SW480 (cell line): ENCODE measurements at regions not wholly inside any gene's neighbourhood (a gene's known extent, or its start where the extent isn't known, plus 50 kb on each side); places are given as distances from the start of the nearest gene placed in this dataset.

ENCODE experiments used
- DNase-seq: peaks from one replicate; pipeline ENCODE4 v3.0.0-alpha.2; 2016; ENCODE audit warnings: low spot score

DNA sequence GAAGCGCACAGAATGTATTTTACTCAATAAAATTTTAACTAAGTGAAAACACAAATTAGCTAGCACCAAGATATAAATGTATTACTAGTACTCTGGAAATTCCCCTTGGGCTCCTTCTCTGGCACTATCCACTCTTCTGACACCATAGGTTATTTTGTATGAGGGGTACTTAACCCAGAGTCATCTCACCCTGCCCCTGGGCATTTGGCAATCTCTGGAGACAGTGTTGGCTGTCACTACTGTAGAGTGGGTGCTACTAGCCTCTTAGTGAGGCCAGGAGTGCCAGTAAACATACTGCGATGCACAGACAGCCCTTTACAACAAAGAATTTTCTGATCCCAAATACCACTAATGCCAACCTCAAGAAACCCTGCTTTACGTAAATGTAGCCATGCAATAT, 246.3 kb upstream of the KBTBD8 start:
- DNase-seq = no peak

DNA sequence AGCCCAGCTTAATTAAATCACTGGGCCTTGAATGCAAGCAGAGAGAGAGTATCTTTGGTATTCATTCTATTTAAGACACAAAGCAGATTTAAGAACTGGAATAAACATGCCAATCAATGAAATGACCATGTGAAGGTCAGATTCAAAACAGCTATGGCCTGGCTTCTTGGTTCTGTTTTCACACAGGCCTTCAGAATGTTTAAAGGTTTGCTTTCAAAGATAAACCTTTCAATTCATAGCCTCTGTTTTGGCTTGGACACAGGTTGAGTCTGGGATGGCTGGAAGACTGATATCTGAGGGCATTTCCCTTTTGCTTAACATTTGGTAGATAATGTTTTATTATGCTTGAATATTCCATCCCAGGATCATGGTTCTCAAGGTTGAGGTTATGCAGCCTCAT, 244.4 kb upstream of the KBTBD8 start:
- DNase-seq = no peak

DNA sequence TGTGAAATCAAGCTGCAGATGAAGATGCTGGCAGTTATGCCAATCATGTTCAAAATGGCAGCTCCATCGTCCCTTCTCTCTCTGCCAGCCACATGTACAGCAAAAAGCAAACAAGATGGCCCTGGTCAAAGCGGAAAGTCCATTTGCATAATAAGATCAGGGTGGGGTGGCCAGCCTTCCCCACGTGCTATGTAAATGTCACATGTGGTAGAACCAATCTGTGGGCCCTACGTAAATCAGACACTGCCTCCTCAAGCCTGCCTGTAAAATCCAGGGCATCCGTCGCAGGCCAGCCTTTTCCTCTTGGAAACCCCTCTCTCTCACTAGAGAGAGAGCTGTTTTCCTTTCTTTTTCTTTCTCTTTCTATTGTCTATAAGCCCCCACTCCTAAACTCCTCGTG, 243.5 kb upstream of the KBTBD8 start:
- DNase-seq = no peak

DNA sequence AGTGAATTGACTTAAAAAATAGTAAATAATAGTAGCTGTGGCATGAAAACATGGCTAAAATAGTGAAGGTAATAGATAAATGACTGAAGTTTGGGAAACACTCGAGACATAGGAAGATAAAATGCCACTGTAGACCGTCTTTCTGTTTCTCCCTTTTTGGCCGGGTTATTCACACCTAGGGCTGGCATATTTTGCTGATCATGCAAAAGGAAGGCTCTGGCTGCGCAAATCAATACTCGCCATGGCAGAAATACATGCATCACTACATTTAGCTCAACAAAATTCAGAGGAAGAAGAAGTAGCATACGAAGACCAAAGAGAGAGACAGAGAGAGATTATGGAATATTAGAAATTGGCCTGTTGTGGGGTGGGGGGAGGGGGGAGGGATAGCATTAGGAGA, 242.2 kb upstream of the KBTBD8 start:
- DNase-seq = no peak

DNA sequence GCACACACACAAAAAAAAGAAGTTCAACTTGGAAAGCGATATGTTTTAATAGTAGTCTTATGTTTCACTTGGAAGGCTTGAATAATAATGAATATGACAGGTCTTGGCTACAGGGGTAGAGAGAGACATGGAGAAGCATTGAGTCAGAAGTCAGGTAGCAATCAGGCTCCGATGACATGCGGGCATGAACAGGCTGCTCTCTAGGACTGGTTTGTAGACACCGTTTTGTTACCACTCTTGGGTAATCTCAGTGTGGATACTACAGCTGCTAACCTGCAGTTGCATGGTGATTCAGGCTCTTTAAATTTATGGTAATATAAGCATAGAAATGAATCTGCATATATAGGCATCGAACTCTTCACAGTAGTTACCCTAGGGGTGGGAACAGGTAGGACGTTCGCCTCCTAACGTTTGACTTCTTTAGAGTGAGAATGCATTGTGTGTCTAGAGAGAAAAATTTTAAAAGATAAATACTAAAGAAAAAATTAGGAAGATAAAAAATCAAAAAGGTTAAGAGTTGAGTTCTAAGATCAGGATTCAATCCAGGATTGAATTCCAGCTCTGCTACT, 241.6 kb upstream of the KBTBD8 start:
- DNase-seq = no peak

DNA sequence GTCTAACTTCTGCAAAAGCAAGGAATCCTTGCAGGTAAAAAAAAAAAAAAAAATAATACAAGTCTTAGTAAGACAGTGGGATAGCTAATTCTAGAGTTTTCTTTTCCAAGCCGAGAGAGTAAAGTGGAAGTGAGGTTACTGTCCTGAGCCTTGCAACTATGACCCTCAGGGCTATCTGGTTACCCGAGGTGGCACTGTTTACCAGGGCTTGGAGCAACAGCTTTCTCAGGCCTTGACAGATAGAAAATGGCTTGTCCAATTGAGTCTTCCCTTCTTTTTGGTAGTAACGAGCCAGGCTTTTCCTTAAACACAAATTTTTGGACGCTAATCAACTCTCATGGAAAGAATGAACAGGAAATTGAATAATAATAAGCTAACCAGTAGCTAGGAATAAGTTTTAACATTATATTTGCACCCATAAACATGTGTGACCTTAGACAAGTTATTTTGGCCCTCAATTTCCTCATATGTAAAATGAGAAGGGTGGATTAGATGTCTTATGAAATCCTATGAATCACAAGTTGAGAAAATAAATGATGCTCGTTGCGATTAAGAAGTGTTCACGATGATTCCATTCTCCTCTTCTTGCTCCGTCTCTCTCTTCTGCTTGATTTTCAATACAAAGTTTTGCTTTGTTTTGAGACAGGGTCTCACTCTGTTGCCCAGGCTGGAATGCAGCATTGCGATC, 236.9 kb upstream of the KBTBD8 start:
- no peak for DNase-seq

DNA sequence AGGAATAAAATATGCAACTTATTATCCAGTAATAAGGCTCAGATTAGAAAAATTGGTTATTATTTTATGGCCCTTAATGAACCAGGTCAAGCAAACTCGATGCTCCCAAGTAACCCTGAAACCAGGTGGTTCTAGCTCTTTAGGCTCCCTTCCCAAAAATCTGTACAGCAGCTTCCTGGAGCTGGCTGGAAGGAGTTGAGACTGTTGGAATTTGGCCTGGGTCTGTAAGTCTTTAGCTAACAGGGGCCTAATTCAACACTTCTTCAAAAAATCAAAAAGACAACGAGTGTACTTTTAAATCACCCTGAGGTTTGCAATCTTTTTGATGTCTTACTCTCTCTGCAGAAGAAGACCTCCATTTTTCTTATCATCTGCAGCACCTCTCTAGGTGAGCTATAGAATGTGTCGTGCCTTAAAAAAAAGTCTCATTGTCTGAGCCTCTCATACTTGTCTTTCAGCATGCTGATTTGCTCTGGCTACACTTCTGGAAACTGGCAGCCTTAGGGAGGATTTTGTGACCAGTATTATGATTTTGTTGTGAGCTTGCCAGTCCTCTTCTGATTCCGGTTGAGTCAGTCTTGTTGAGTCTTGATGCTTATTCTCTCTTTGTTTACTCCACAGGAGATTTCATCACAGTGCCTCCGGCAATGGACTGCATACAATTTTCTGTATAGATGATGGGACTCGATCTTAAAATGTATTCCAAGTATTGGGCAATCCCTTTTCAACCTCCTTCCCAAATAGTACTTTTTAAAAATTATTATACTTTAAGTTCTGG, 235.0 kb upstream of the KBTBD8 start:
- no peak for DNase-seq

DNA sequence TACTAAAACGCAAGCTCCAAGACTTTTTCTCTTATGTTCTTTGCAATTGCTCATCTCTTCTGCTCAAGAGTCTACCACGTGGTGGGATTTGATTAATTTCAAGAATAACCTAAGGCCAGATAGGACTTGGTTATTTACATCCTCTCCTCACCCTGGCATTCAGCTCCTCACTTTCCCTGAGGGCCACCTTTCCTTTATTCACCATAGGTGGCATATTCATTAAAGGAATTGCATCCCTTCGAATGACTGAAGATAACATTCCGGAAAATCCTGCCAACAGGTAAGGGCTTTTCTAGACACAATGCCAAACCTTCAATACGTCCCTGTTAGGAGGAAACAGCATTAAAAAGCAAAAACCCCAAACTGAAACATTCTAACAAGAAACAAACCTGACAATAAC, 220.0 kb upstream of the KBTBD8 start:
- no peak for DNase-seq

DNA sequence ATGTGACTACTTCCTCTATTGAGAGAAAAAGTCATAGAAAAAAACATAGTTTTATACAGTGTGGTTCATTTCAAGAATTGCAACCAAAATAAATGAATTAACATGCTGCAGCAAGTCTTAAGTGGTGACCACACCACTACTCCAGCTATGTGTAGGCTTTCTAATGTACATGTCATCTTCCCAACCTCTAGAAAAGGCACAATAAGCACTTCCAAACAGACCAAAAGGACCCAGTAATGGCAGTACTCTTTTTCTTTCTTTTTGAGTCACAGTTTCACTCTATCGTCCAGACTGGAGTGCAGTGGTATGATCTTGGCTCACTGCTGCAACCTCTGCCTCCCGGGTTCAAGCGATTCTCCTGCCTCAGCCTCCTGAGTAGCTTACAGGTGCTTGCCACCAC, 219.3 kb upstream of the KBTBD8 start:
- DNase-seq = no peak

DNA sequence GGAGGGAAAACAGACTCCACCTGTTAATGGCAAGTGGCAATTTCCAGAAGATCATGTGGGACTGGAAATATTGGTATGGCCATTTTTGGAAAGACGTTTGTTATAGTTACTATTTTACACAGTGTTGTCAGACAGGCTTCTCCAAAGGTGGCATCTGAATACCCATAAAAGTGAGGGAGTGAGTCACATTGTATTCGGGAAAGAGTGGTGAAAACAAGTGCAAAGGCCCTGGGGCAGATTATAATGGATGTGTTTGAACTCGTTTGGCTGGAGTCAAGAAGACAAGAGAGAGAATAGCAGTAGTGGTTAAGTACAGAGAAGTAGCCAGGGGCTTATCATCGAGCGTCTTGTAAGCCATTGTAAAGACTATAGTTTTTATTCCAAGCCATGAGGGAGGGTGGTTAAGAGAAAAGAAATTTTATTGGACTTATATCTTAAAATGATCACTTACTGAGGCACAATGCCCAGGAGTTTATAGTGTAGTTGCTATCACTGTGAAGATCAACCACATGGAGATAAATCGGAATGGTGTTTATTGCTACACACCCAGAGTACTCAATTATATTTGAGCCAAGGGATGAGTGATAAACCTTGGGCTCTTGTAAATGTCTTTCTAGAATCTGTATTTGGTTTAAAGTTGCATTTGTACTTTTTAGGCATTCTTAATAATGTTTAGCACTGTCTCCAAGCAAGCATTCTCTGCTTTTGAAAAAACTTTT, 212.8 kb upstream of the KBTBD8 start:
- DNase-seq = no peak

DNA sequence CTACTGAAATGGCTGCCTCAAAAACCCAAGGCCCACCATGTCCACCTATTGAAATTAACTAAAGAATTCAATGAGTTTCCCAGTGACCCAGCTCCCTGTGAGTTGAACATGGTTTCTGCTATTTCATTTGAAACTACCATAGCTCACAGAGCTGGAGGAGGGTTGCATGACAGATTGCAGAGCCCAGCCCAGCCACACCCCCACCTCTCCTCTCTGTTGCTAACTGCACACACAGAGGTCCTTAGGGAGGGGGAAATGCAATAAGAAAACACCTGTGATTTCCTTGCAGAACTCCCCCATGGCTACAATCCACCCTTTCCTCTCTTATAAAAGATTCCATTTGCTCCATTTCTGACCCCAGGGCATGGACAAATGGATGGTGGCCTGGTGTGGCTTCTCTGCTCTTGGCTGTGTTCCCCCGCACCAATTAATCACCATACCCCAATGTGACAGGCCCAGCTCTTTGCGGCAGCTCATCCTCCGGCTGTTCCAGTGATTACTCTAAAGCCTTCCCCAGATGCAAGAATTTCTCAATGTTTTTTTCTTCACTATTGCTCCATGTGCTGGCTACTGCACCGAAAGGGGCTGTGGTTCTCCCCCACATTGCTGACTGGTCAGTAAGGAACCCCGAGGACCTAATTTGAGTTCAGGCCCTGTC, 208.4 kb upstream of the KBTBD8 start:
- DNase-seq = no peak

DNA sequence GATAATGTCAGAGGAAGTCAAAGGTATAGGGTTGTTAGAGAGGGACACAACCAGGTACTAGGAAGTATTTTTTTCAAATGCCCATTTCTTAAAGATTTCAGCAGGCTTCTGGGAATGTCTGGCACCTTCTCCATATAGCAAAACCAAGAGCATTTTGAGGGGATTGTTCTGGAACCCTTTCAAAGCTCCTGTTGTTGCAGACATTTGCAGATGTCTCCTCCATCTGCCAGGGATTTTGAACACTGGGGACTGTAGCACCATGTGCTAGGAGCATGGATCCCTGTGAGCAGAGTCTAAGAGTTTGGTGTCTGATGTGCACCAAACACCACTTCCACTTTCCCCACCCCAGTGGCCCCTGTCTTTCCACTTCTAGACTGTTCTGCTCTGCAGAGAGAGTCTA, 206.0 kb upstream of the KBTBD8 start:
- no peak for DNase-seq

DNA sequence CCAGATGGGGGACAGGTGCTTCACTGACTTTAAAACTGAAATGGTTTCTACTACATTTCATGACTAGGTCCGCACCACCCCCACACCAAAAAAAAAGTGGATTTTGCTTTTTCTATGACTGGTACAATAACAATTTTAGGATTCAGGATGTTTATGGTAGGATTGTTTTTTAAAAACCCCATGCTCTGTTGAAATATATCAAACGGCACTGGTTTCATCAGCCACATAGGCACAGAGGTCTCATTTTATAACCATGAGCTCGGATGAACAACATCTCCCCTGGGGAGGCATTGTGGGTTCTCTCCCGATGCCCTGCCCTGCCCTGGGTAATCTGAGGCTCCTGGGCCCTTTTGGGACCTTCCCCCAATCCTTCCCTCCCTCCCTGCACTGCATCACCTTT, 202.7 kb upstream of the KBTBD8 start:
- DNase-seq = no peak

DNA sequence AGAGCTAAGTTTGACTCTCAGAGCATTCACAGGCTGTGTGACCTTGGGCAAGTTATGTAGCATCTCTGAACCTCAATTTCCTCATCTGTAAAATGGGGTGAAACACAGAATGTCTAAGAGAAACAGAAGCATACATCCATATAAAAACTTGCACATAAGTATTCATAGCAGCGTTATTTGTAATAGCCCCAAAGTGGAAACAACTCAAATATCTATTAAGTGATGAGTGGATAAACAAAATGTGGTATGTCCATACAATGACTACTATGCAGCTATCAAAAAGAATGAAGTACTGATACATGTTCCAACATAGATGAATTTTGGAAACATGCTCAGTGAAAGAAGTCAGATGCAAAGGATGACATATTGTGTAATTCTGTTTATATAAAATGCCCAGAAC, 201.8 kb upstream of the KBTBD8 start:
- DNase-seq = no peak

DNA sequence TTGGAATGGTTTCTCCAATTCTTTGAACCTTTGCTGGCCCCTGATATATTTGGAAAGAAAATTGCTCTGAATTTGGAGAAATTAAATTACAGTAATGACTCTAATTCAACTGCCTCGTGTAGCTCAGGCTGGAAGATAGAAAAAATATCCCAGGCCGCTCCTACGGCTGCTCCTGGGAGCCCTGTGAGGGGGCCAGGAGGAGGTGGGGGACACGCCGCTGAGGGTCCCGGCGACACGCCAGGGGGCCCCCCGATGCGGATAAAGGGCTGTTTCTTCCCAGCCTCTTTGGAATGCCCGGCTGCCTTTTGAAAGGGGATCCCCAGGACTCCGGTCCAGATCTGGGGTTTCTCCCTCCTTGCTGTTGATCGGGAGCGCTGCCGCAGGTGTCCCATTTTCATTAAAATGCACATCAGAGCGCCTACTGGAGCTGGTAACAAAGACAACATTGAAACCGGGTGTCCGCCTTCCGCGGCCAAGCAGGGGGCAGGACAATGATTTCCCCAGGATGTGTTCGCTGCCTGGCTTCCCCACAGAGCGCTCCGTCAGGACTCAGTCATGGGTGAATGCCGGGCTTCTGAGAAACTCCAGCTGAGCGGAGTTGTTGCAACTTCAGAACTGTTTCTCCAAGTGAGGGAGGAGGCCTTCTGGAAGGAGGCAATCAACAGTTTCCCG, 200.1 kb upstream of the KBTBD8 start:
- DNase-seq = no peak

DNA sequence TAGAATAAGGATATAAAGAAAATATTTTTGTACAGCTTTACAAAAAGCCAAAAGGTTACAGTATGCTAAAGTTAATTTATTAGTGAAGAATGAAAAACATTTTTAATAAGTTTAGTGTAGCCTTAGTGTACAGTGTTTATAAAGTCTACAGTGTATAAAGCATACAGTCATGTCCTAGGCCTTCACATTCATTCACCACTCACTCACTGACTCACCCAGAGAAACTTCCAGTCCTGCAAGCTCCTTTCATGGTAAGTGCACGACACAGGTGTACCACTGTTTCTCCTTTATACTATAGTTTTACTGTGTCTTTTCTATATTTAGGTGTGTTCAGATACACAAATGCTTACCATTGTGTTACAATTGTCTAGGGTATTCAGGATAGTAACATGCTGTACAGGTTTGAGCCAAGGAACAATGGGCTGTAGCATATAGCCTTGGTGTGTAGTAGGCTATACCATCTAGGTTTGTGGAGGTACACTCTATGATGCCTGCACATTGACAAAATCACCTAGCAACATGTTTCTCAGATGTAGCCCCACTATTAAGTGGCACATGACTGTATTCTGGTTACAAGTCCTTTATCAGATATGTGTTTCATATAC, 197.1 kb upstream of the KBTBD8 start:
- DNase-seq = no peak

DNA sequence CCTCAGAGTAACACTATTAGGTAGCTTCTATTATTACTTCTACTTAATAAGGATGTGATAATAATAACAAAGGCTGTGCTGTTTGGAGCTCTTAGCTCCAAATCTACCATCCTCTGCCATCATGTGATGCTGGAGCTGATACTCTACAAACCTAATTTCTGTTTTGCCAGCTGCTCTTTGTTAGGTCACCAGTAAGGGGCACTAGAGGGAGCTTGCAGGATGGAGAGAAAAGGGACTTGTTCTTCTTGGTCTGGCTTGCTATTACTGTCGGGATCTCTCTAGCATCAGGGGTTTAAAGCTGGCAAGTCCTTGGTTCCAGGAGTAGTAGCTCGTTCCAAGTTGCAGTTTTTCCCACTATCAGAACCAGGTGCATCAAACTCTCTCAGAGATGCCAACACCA, 194.9 kb upstream of the KBTBD8 start:
- DNase-seq = no peak

DNA sequence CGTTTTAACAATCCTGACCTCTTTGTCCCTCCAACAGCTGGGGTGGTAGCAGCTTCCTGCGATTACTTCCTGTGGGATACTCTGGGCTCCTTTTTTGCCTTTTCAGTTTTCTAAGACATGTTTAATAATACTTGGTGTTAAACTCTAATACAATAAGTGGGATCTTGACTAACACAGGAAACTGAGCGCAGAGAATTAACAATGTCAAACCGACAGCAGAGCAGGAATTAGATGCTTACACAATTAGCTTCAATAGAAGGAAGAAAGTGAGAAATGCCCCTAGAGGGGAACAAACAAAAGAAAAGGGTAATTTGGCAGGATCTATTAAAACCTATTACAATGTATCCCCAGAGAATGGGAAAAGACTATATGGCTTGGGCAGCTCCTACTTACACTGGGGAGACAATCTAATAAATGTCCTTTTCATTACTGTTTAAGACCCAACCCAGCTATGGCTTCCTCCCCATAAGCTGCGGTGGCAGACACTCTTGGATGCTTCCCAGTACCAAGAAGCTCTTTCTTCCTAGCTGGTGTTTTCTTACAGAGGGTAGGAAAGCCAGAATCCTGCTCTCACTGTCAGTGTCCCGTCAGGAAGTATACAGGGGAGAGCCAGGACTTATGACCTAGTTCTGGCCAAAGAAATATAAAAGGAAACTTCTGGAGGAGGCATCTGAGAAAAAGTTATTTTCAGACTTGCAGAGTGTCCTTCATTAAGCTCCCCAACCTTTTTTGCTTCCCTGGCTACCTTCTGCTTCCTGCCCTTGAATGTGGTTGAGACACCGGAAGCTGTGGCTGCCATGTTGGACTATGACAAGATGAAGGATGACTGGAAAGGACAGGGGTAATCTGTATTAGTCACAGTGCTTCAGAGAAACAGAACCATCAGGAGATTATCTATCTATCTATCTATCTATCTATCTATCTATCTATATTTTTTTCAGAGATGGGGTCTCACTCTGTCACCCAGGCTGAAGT, 194.1 kb upstream of the KBTBD8 start:
- no peak for DNase-seq

DNA sequence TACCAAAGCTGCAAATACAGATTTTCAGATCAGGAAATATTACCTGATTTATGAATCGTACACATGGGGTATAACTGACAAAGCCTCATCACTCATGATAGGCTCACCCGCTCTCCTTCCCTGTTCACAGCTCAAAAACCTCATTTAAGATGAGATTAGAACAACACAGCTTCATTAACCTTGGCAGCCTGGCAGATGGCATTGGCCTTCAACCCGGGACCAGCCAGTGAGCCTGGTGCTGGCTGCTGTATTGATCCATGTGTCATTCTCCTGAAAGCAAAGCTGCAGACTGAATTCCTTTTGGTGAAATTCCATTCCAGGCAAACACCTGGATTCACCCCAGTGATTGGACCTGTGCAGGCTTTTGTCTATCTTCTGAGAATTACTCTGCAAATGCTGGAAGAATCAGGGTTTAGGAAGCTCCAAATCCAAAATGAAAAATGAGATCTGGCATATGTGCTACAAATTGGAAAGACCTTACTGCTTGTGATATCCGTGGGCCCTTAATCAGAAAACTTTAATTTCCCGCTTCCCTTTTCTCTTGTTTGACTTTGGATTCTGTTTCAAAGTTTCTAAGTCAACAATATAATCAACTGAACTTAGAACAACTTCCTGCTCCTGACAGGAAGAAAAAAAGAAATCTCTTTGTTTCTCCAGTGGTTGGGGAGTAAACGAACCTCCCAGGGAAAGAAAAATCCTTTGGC, 189.1 kb upstream of the KBTBD8 start:
- DNase-seq = no peak

DNA sequence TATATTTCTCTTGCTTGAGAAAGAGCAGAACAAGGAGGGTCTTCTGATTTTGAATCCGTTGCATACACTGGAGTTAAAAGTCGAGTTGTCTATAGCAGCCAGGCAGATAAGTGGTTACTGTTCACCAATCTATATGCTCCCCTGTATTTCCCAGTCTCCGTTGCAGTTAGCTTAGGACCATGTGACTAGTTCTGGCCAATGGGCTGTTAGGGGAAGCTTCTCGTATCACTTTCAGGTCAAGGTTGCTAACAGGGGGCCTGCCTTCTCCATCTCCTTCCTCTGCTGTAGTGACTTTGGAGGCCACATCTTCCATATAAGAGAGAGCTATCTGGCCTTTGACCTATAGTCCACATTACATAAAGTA, 188.5 kb upstream of the KBTBD8 start:
- DNase-seq = no peak
